ENCODE measurements at regions not wholly inside any gene's neighbourhood (a gene's known extent, or its start where the extent isn't known, plus 50 kb on each side); places are given as distances from the start of the nearest gene placed in this dataset.

DNA sequence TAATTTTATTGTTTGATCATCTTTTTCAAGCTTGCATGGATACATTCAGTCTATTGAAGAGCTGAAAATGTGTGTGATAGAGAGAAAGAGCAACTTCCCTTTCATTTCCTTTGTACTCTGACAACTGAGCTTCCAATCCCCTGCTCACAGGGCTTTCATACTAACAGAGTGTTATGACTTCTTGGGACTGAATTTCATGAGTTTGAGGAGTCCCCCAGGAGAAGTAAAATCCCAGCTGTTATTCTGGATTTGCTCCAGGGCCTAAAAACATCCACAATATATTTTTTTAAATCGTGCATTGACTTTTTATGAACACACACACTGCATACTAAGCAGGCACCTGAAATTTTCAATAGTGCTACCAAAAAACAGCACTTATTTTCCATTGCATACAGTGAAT lies 195.8 kb upstream of the CAND1 start:
- Mint-ChIP-seq H3K27ac (no peak overlapping the region), H3K4me1 (ENCODE audit: low read depth) (peaks cover 11% of the 10 kb centered on the region), H3K36me3 (ENCODE audit: insufficient read depth) (no peaks in the 10 kb centered on the region), H3K9me3 (ENCODE audit: low read depth) (no peaks in the 10 kb centered on the region), H3K27me3 (peaks cover 16% of the 10 kb centered on the region), H3K4me3 (ENCODE audit: low read depth) (no peak overlapping the region)
- no peak for TF ChIP-seq CTCF (IDR thresholded peaks at IDR 0.05; ENCODE audit: unreplicated experiment)
- DNase-seq (ENCODE audit: low spot score, unreplicated experiment): no peak

- no peak for DNase-seq (ENCODE audit: low spot score, unreplicated experiment)
- TF ChIP-seq CTCF (IDR thresholded peaks at IDR 0.05; ENCODE audit: unreplicated experiment): no peak
- Mint-ChIP-seq H3K4me1 (ENCODE audit: low read depth) (peaks cover 12% of the 10 kb centered on the region), H3K27ac (no peak overlapping the region), H3K36me3 (ENCODE audit: insufficient read depth) (no peaks in the 10 kb centered on the region), H3K27me3 (peaks cover 17% of the 10 kb centered on the region), H3K9me3 (ENCODE audit: low read depth) (no peaks in the 10 kb centered on the region), H3K4me3 (ENCODE audit: low read depth) (no peak overlapping the region)
These were observed 195.1 kb upstream of the CAND1 start for GRCh38 chr12:67074072-67074471.

GRCh38 chr12:67077617-67078016 lies 191.5 kb upstream of the CAND1 start:
- H3K4me3 Mint-ChIP-seq (ENCODE audit: low read depth): no peak overlapping the region
- no peaks in the 10 kb centered on the region for H3K36me3 Mint-ChIP-seq (ENCODE audit: insufficient read depth)
- no peak for DNase-seq (ENCODE audit: low spot score, unreplicated experiment)
- no peak for TF ChIP-seq CTCF (IDR thresholded peaks at IDR 0.05; ENCODE audit: unreplicated experiment)
- no peak overlapping the region for H3K27ac Mint-ChIP-seq
- no peaks in the 10 kb centered on the region for H3K9me3 Mint-ChIP-seq (ENCODE audit: low read depth)
- peaks cover 10% of the 10 kb centered on the region for H3K27me3 Mint-ChIP-seq
- peaks cover 4% of the 10 kb centered on the region for H3K4me1 Mint-ChIP-seq (ENCODE audit: low read depth)

DNA sequence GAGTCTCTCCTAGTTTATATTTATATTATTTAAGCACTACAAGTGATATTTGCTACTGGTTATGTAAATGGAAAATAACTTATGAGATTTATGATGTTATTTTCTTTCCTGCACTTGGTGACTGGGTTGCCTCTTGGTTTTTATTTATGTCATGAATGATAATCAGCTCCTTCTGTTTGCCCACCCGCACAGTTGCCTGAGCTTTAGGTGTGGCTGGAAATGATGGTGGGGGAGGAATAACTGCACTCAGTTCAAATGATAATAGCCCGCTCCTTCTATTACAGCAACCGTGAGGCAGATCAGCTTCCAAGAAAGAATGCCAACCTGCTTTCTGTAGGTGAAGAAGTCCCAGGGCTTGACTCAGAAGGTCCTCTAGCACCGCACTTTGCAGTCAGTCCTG lies 190.2 kb upstream of the CAND1 start:
- Mint-ChIP-seq H3K36me3 (ENCODE audit: insufficient read depth) (no peaks in the 10 kb centered on the region), H3K4me1 (ENCODE audit: low read depth) (peaks cover 4% of the 10 kb centered on the region), H3K4me3 (ENCODE audit: low read depth) (no peak overlapping the region), H3K9me3 (ENCODE audit: low read depth) (no peaks in the 10 kb centered on the region), H3K27ac (no peak overlapping the region), H3K27me3 (peaks cover 10% of the 10 kb centered on the region)
- no peak for TF ChIP-seq CTCF (IDR thresholded peaks at IDR 0.05; ENCODE audit: unreplicated experiment)
- DNase-seq (ENCODE audit: low spot score, unreplicated experiment): no peak

DNA sequence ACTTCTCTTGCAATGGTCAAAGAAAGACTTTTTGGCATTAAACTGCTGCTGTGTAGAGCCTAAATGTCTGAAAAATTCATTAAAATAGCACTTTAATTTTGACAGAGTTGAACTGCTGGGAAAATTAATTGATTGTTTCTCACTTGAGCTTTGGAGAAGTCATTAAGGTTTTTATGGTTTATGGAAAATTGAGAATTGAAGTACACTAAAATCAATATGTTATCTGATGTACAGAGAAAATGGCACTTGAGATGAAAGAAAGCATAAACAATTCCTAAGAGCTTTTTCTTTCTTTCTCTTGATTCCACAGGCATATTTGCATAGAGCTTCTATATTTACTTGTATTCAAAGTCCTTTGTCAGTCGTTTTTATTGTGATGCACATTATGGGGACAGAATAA lies 188.5 kb upstream of the CAND1 start:
- Mint-ChIP-seq H3K9me3 (ENCODE audit: low read depth) (peaks cover under 1% of the 10 kb centered on the region), H3K4me1 (ENCODE audit: low read depth) (peaks cover 5% of the 10 kb centered on the region), H3K4me3 (ENCODE audit: low read depth) (no peak overlapping the region), H3K27ac (no peak overlapping the region), H3K36me3 (ENCODE audit: insufficient read depth) (no peaks in the 10 kb centered on the region), H3K27me3 (peaks cover 6% of the 10 kb centered on the region)
- no peak for DNase-seq (ENCODE audit: low spot score, unreplicated experiment)
- TF ChIP-seq CTCF (IDR thresholded peaks at IDR 0.05; ENCODE audit: unreplicated experiment): no peak
